ENCODE measurements at regions not wholly inside any gene's neighbourhood (a gene's known extent, or its start where the extent isn't known, plus 50 kb on each side); places are given as distances from the start of the nearest gene placed in this dataset.

GRCh38 chr18:52183107-52183506 is 156.9 kb upstream of the DCC start:
- Mint-ChIP-seq H3K4me1 (no peaks in the 10 kb centered on the region), H3K4me3 (no peak overlapping the region), H3K27me3 (ENCODE audit: low read depth in 3 of 3) (peaks cover 0 to 2% (median 0%) of the 10 kb centered on the region in 3 donors), H3K9me3 (peaks cover 0 to 14% (median 4%) of the 10 kb centered on the region in 7 donors), H3K27ac (no peak overlapping the region), H3K36me3 (no peaks in the 10 kb centered on the region)
- no peak overlapping the region for H3K4me2 ChIP-seq (replicated peaks; ENCODE audit: extremely low read depth, low read length, poor library complexity, severe bottlenecking)
- TF ChIP-seq, protein P1, sequence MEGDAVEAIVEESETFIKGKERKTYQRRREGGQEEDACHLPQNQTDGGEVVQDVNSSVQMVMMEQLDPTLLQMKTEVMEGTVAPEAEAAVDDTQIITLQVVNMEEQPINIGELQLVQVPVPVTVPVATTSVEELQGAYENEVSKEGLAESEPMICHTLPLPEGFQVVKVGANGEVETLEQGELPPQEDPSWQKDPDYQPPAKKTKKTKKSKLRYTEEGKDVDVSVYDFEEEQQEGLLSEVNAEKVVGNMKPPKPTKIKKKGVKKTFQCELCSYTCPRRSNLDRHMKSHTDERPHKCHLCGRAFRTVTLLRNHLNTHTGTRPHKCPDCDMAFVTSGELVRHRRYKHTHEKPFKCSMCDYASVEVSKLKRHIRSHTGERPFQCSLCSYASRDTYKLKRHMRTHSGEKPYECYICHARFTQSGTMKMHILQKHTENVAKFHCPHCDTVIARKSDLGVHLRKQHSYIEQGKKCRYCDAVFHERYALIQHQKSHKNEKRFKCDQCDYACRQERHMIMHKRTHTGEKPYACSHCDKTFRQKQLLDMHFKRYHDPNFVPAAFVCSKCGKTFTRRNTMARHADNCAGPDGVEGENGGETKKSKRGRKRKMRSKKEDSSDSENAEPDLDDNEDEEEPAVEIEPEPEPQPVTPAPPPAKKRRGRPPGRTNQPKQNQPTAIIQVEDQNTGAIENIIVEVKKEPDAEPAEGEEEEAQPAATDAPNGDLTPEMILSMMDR (IDR thresholded peaks at IDR 0.05): no peak
- H3K9me3 ChIP-seq (replicated peaks in 1 of 2; ENCODE audit: control insufficient read depth in 1 of 2, insufficient read depth in 1 of 2, low read length in 2 of 2): peaks cover 0 to 5% of the 10 kb centered on the region in 2 donors
- H3K36me3 ChIP-seq (replicated peaks in 1 of 2; ENCODE audit: control insufficient read depth in 1 of 2, insufficient read depth in 2 of 2, low read length in 2 of 2): no peaks in the 10 kb centered on the region
- no peak overlapping the region for H3K9ac ChIP-seq (ENCODE audit: insufficient read depth, low read length, poor library complexity, severe bottlenecking)
- H3K27ac ChIP-seq (ENCODE audit: low read depth in 1 of 2, low read length in 2 of 2): no peak overlapping the region
- no peak overlapping the region for H3K4me3 ChIP-seq (replicated peaks in 1 of 3; ENCODE audit: low read depth in 2 of 3, low read length in 3 of 3)
- WGBS (ENCODE audit: insufficient coverage): no CpG with 5 or more reads among the region's 2 CpGs
- DNase-seq: no peak
- no peaks in the 10 kb centered on the region for H4K20me1 ChIP-seq (ENCODE audit: insufficient read depth, low read length)
- H2AFZ ChIP-seq (ENCODE audit: insufficient read depth, low read depth, low read length, poor library complexity, severe bottlenecking): no peak overlapping the region
- intact Hi-C loops (cut with micrococcal nuclease): no loop called here
- no peaks in the 10 kb centered on the region for H3K4me1 ChIP-seq (ENCODE audit: control insufficient read depth in 1 of 2, insufficient read depth in 2 of 2, low read length in 2 of 2)
- no peaks in the 10 kb centered on the region for H3K27me3 ChIP-seq (ENCODE audit: control insufficient read depth in 2 of 2, insufficient read depth in 2 of 2, low read length in 2 of 2)
- H3K79me2 ChIP-seq (ENCODE audit: insufficient read depth, low read length): no peaks in the 10 kb centered on the region

DNA sequence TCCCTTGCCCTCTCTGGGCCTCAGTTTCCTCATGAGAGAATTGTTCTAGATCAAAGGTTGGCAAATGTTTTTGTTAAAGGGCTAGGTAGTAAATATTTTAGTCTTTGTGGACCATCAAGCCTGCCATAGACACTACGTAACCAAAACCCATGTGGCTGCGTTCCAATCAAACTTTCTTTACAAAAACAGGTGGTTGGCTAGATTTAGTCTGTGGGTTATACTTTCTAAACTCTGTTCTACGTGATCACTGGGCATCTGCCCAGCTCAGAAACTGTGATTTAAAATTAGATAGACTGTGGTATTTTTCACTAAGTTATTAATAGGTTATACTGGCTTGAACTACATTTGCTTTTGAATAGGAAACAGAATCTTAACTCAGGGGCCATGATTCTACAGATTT is 149.8 kb upstream of the DCC start:
- Histone ChIP-seq H3K79me2 (ENCODE audit: insufficient read depth, low read length) (no peaks in the 10 kb centered on the region), H4K20me1 (ENCODE audit: insufficient read depth, low read length) (no peaks in the 10 kb centered on the region), H3K9ac (ENCODE audit: insufficient read depth, low read length, poor library complexity, severe bottlenecking) (no peak overlapping the region), H3K36me3 (replicated peaks in 1 of 2; ENCODE audit: control insufficient read depth in 1 of 2, insufficient read depth in 2 of 2, low read length in 2 of 2) (no peaks in the 10 kb centered on the region), H3K4me2 (replicated peaks; ENCODE audit: extremely low read depth, low read length, poor library complexity, severe bottlenecking) (no peak overlapping the region), H2AFZ (ENCODE audit: insufficient read depth, low read depth, low read length, poor library complexity, severe bottlenecking) (no peak overlapping the region), H3K9me3 (replicated peaks in 1 of 2; ENCODE audit: control insufficient read depth in 1 of 2, insufficient read depth in 1 of 2, low read length in 2 of 2) (no peaks in the 10 kb centered on the region), H3K27ac (ENCODE audit: low read depth in 1 of 2, low read length in 2 of 2) (no peak overlapping the region), H3K27me3 (ENCODE audit: control insufficient read depth in 2 of 2, insufficient read depth in 2 of 2, low read length in 2 of 2) (no peaks in the 10 kb centered on the region), H3K4me3 (replicated peaks in 1 of 3; ENCODE audit: low read depth in 2 of 3, low read length in 3 of 3) (no peak overlapping the region), H3K4me1 (ENCODE audit: control insufficient read depth in 1 of 2, insufficient read depth in 2 of 2, low read length in 2 of 2) (no peaks in the 10 kb centered on the region)
- Mint-ChIP-seq H3K4me1 (no peaks in the 10 kb centered on the region), H3K36me3 (no peaks in the 10 kb centered on the region), H3K4me3 (no peak overlapping the region), H3K27me3 (ENCODE audit: low read depth in 3 of 3) (peaks cover 0 to 3% (median 0%) of the 10 kb centered on the region in 3 donors), H3K27ac (no peak overlapping the region), H3K9me3 (peaks cover 0 to 7% (median 3%) of the 10 kb centered on the region in 7 donors)
- TF ChIP-seq, protein P1 (IDR thresholded peaks at IDR 0.05): no peak
- DNase-seq: no peak
- intact Hi-C loops (cut with micrococcal nuclease): no loop called here
- WGBS (ENCODE audit: insufficient coverage): no CpG with 5 or more reads among the region's 3 CpGs

Data from CD14-positive monocyte (primary cell).